HG03469 (cell line): ENCODE measurements at regions not wholly inside any gene's neighbourhood (a gene's known extent, or its start where the extent isn't known, plus 50 kb on each side); places are given as distances from the start of the nearest gene placed in this dataset.

Experiments used
- ATAC-seq: cut with Tn5 transposase; IDR thresholded peaks from one replicate; pipeline ENCODE4 v1.9.1; 2021; ENCODE audit warnings: mild to moderate bottlenecking, moderate library complexity, moderate number of reproducible peaks; ENCODE audit not compliant: unreplicated experiment

DNA sequence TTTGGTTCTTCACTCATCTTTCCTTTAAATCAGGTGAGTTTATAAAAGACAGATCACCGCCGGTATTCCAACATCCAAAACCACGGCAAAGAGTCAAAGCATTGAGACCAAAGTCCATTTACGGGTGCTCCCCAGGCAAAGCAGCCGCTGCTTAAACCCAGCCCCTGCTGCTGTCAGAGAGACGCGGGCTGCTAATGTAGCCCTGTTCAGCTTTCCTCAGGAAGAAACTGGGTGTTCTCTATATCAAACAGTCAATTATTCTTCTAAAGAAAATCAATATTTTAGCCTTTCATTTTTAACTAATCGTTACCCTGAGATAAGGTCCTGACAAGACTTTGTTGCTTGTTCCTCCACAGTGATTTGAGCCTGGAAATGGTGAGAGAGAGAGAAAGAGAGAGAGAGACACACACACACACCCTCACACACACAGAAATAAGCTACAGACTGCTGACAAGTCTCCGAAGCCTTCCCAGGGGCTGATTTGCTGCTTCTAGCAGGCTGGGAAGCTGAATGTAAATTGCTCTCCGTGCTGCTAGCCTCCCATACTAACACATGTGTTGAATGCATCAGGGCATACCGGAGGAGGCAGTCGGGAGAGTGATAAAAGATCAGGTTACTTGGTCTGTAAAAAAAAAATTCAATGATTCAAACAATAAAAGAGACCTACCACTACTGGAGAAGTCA lies 183.0 kb upstream of the ANK3 start:
- ATAC-seq, result no peak

DNA sequence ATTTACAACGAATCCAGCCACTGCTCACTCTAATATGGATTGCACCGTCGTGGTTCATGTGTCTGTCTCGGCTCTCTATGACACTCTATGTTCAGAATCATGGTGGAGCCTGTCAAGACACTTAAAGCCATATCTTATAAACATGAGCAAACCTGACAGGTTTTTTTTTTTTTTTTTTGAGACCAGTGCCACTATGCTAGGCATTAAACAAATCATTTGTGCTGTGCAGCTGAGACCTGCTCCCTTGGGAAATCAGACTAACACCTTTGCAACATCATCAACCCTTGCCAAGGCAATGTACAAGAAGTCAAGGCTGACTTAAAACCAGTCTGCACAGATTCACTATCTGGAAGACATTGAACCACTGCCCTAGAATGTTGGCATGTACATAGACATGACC lies 181.2 kb upstream of the ANK3 start:
- no peak for ATAC-seq

GRCh38 chr10:60570272-60570865 lies 180.7 kb upstream of the ANK3 start:
- ATAC-seq, result no peak

DNA sequence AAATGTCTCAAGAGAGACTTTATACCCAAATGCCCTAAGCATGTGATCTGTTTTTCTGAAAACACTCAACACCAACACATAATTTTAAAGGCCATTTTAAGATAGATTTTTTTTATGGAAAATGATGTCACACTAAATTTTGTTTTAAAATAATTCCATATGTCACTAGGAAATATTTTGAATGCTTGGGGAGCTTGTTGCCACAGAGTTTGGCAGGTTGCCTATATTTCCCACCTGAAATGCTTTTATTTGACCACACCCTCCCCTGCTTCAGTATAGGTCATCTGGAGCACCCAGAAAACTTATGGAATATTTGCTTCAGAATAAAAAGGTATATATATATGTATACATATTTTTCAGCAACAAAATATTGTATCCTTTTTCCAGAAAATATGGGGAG lies 180.0 kb upstream of the ANK3 start:
- ATAC-seq, result no peak

- no peak for ATAC-seq
These were observed 176.4 kb upstream of the ANK3 start for GRCh38 chr10:60566096-60566495.

- ATAC-seq, result no peak
These were observed 175.8 kb upstream of the ANK3 start for GRCh38 chr10:60565492-60565891.

DNA sequence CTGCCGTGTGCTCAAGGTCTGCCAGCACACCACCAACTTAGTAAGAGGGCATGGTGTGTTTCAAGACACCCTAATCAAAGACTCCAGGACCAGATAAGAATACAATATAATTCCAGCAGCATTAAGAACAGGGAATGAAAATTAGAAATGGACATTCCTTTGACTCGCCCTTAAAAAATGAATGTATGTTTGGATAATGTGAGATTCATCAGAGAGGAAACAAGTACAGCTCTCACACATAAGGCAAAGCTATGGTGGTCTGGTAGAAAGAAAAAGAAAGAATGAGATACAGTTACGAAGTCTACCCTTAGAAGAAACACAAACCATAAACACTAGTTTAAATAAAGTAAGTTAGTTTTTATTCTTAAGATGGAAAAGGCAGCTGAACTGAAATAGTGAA lies 174.8 kb upstream of the ANK3 start:
- ATAC-seq, result no peak

- no peak for ATAC-seq
These were observed 170.8 kb upstream of the ANK3 start for GRCh38 chr10:60560451-60560850.

- ATAC-seq, result no peak
These were observed 166.0 kb upstream of the ANK3 start for GRCh38 chr10:60555700-60556099.

GRCh38 chr10:60549686-60550085 lies 160.0 kb upstream of the ANK3 start:
- no peak for ATAC-seq

- ATAC-seq, result no peak
These were observed 153.0 kb upstream of the ANK3 start for GRCh38 chr10:60542657-60543056.

GRCh38 chr10:60541451-60541850 lies 151.8 kb upstream of the ANK3 start:
- ATAC-seq, result no peak

GRCh38 chr10:60537697-60538096 lies 148.0 kb upstream of the ANK3 start:
- no peak for ATAC-seq

DNA sequence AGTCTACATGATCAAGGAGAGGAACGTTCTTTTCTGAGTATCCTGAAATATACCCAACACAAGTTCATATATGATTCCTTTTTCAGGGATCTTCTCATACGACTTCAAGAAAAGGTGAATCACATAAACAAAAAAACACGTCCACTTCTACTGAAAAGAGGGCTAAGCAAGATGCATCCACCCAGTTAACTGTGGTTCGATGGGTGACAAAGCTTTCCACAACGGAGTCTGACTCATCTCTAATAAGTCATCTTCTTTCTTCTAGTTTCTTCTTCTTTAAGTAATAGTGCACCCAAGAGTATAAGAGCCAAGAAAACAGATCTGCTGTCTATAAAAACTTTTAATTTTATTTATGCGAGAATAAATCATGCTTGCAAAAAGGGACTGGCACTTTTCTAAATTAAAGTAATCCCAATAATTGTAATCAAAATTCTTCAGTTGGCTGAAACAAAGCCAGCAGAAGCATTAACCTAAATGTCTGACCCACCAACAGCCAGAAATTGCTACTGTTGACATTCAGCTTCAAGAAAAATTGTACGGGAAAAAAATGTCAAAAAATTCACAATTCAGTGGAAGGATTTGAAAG lies 146.9 kb upstream of the ANK3 start:
- no peak for ATAC-seq

GRCh38 chr10:60535427-60535826 lies 145.8 kb upstream of the ANK3 start:
- no peak for ATAC-seq

GRCh38 chr10:60534761-60535389 lies 145.2 kb upstream of the ANK3 start:
- no peak for ATAC-seq

DNA sequence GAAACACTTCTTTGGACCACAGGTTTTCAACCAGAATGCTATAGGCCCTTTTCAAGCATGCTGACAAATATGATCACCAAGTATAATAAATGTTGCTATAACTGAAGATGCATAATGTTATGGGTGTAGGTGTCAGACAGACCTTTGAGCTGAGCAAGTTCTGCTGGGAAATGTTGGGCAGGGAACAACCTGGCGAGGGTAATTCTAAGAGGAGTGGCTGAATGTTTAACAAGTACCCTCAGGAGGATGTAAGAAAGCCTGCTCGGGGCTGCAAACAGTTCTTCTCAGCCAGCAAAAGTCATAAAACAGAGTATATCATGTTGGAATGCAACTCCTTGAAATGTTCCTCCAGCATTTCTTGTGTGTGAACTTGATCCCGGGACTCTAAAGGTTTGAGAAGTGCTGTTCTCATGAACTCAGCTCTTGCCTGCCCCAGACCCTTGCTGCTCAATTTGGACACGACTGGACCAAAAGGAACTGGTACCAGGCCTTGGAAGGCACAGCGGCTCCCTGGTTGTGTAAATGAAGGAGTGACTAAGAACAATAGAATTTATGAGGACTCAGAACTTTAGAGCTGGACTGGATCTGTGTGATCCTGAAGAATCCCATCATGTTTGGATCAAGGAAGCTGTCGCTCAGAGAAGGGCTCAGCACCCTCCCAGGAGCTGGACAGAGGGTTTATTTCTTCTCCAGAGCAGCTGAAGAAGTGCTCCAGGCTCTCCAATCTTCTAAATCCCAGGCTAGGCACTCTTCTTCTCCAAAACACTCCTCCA lies 143.2 kb upstream of the ANK3 start:
- ATAC-seq, result no peak

DNA sequence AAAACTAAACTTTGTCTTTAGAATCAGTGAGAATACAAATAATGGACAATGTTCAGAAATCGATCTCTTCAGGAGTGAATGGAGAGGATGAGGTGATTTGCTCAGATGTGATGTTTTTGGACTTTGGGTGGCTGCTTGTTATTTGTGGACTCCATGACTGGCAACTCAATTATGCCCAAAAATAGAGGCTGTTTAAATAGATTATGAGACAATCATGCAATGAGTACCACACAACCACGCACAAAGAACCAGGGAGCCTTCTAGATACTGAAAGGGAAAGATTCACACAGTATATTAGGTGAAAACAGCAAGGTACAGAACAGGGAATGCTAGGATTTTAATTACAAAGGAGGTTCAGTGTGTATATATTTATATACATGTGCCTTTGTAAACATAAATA lies 141.3 kb upstream of the ANK3 start:
- ATAC-seq, result no peak

DNA sequence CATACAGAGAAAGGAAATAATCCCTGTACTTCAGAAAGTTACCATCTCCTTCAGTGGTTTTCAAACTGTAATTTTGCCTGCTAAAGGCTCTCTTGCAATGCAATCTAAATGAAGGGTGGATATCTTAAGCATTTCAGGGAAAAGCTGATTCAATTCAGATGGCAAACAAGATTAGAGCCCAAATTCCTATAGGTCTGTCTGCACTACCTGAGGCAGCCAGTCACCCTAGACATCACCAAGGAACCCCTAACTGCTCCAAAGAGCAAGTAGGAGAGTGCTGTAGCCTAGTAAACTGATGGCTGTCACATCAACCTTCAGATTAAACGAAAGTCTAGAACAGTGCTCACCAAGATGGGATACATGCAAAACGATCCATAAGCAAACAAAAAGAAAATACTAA lies 138.0 kb upstream of the ANK3 start:
- ATAC-seq, result no peak

- ATAC-seq, result no peak
These were observed 136.3 kb upstream of the ANK3 start for GRCh38 chr10:60525716-60526585.
